ENCODE measurements at regions not wholly inside any gene's neighbourhood (a gene's known extent, or its start where the extent isn't known, plus 50 kb on each side); places are given as distances from the start of the nearest gene placed in this dataset.

DNA sequence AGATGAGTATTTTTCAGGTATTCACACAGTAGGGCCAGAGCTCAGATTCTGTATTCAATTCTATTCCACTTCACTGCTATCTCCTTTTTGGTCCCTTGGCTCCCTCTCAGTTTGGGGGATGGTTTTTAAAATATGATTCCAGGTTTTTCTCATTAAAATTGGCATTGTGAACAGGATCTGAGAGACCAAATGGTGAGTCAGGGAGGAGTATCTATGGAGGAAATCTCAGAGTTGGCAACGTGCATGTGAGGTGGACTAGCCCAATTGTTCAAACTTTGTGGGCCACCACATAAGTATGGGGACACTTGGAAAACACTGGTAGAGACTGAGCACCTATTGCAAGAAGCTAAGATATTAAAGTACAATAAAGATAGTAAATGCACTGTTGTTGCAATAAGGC lies 53.9 kb upstream of the TTC14 start:
- TF ChIP-seq CTCF (conservative IDR thresholded peaks at IDR 0.05; ENCODE audit: low read depth in 2 of 2) (no peak), REST (IDR thresholded peaks at IDR 0.05; ENCODE audit: unreplicated experiment) (no peak), EZH2 (IDR thresholded peaks at IDR 0.05; ENCODE audit: low read depth, unreplicated experiment) (no peak), EZH2phosphoT487 (IDR thresholded peaks at IDR 0.05; ENCODE audit: unreplicated experiment) (no peak), POLR2AphosphoS5 (IDR thresholded peaks at IDR 0.05; ENCODE audit: low read depth) (no peak), ZNF114 (CRISPR knock-in tag; IDR thresholded peaks at IDR 0.05) (no peak), NANOG (IDR thresholded peaks at IDR 0.05; ENCODE audit: borderline replicate concordance) (no peak), CREB1 (CRISPR knock-in tag; IDR thresholded peaks at IDR 0.05; ENCODE audit: low read depth) (no peak)
- TF ChIP-seq, protein P1, sequence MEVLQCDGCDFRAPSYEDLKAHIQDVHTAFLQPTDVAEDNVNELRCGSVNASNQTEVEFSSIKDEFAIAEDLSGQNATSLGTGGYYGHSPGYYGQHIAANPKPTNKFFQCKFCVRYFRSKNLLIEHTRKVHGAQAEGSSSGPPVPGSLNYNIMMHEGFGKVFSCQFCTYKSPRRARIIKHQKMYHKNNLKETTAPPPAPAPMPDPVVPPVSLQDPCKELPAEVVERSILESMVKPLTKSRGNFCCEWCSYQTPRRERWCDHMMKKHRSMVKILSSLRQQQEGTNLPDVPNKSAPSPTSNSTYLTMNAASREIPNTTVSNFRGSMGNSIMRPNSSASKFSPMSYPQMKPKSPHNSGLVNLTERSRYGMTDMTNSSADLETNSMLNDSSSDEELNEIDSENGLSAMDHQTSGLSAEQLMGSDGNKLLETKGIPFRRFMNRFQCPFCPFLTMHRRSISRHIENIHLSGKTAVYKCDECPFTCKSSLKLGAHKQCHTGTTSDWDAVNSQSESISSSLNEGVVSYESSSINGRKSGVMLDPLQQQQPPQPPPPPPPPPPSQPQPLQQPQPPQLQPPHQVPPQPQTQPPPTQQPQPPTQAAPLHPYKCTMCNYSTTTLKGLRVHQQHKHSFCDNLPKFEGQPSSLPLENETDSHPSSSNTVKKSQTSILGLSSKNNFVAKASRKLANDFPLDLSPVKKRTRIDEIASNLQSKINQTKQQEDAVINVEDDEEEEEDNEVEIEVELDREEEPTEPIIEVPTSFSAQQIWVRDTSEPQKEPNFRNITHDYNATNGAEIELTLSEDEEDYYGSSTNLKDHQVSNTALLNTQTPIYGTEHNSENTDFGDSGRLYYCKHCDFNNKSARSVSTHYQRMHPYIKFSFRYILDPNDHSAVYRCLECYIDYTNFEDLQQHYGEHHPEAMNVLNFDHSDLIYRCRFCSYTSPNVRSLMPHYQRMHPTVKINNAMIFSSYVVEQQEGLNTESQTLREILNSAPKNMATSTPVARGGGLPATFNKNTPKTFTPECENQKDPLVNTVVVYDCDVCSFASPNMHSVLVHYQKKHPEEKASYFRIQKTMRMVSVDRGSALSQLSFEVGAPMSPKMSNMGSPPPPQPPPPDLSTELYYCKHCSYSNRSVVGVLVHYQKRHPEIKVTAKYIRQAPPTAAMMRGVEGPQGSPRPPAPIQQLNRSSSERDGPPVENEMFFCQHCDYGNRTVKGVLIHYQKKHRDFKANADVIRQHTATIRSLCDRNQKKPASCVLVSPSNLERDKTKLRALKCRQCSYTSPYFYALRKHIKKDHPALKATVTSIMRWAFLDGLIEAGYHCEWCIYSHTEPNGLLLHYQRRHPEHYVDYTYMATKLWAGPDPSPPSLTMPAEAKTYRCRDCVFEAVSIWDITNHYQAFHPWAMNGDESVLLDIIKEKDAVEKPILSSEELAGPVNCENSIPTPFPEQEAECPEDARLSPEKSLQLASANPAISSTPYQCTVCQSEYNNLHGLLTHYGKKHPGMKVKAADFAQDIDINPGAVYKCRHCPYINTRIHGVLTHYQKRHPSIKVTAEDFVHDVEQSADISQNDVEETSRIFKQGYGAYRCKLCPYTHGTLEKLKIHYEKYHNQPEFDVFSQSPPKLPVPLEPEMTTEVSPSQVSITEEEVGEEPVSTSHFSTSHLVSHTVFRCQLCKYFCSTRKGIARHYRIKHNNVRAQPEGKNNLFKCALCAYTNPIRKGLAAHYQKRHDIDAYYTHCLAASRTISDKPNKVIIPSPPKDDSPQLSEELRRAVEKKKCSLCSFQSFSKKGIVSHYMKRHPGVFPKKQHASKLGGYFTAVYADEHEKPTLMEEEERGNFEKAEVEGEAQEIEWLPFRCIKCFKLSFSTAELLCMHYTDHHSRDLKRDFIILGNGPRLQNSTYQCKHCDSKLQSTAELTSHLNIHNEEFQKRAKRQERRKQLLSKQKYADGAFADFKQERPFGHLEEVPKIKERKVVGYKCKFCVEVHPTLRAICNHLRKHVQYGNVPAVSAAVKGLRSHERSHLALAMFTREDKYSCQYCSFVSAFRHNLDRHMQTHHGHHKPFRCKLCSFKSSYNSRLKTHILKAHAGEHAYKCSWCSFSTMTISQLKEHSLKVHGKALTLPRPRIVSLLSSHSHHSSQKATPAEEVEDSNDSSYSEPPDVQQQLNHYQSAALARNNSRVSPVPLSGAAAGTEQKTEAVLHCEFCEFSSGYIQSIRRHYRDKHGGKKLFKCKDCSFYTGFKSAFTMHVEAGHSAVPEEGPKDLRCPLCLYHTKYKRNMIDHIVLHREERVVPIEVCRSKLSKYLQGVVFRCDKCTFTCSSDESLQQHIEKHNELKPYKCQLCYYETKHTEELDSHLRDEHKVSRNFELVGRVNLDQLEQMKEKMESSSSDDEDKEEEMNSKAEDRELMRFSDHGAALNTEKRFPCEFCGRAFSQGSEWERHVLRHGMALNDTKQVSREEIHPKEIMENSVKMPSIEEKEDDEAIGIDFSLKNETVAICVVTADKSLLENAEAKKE (CRISPR knock-in tag; IDR thresholded peaks at IDR 0.05) = no peak

All from GM23338 (cell line).